HG02840 (cell line): ENCODE measurements at regions not wholly inside any gene's neighbourhood (a gene's known extent, or its start where the extent isn't known, plus 50 kb on each side); places are given as distances from the start of the nearest gene placed in this dataset.

Source experiments
- ATAC-seq: cut with Tn5 transposase; IDR thresholded peaks from one replicate; pipeline ENCODE4 v1.9.1; 2021; ENCODE audit warnings: mild to moderate bottlenecking, moderate library complexity, moderate number of reproducible peaks; ENCODE audit not compliant: unreplicated experiment, low FRiP score

DNA sequence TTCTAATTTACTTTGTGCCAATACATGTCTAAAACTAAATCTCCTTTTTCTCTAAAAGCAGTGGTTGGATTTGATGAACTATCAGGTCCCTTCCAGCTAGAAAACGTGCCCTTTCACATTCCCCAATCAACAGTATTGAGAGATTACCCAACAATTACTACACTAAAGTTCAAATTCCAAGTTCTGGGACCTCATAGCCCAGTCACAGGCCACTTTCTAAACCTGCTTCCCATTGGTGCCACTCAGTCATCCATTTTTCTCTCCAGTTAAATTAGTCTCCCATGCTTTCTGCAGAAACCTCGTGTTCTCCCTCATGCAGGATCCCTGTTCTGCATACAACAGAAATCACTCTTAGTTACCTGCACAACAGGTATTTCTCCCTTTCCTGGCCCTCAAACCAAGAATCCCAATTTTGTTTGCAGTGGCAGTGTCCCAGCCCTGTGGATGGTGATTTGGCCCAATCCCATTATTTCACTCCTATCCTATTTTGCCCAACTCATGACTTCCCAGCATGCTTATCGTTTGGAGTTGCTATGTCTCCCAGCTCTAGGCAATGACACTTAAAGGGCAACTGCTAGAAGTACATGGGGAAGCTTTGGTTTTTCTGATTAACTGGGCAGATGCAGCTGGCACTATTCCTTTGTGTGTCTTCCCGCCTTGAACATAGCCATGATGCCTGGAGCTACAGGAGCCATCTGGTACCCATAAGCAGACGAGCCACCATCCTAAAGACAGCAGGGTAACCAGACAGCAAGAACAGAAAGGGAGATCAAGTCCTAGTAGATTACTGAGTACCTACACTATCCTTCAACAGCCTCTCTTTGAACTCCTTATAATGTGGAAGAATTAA, 224.2 kb downstream of the MINAR1 start:
- no peak for ATAC-seq

DNA sequence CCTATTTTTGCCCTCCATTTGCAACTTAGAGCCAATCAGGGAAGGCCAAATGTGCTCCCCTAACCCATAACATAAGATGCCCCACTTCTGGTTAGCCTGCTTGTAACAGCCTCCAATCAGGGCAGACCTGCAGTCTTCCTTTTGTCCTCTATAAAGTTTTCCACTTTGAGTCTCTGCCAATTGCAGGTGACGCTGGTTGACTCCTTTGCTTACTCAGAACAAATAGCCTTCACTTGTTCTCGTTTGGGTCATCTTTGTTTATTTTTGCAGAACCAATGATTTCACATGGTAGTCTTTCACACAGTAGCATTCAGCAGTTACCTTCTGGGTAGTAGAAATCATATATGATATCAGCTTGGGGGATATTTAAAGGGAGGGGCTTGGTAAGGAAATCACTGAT, 225.6 kb downstream of the MINAR1 start:
- no peak for ATAC-seq

DNA sequence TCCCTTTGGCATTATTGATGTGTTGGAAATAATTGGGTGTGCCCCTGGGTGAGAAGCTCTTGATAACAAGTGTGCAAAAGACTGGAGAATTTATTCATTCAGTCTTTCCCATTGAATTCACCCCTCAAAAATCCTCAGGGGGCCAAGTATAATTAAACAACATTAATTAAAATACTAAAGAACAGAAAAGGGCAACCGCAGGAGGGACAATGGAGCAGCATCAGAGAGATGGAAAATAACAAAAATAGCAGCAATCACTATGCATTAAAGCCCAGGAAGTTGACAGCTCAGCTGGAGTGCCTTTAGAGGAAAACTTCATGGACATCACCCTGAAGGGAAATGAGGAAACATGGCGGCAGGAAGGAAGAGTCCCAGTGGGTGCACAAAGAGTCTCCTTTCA, 227.6 kb downstream of the MINAR1 start:
- ATAC-seq = no peak

DNA sequence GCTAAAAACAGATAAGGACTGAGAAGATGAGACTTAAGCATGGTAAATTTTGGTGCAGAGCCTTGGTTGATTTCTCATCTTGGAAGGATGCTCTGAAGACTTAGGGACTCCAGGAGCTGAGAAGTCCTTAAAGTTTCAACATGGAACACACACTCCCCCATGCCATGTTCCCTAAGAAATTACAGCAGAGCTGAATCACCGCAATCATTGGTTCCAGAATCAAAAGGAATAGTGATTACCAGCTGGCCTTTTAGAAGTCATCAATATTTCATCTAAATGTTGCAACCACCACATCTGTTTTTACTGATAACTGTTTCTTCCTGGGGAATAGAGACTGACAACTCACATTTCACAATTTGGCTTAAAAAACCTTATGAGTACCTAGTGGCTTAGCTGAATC, 229.3 kb downstream of the MINAR1 start:
- ATAC-seq = no peak

DNA sequence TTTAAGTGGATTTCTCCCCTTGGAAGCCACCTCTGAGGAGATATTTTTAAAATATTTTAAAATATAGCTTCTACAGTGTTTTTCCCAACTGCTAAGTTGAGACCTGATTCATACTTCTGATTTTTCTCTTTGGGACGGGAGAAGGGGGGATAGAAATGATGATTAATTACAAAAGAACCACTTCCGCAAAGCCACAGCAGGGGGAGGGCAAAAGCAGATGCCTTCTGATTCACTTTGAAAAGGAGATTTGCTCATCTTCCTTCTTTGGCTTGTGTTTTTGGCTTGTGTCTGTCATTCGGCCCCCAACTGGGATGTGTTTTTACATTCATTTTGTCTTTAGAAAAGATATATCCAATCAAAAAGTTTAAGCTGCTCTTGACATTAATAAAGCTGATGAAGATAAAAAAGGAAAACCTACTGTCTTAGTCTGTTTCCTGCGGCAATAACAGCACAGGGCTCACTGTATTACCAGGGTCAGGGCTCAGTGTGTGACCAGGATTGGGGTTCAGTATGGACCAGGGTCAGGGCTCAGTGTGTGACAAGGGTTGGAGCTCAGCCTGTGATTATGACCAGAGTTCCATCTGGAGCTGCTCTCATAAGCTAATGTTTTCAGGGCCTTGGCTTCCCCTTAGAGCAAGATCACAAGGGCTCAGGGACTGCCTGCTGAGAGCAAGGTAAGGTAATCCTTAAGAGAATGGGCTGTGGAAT, 223.2 kb downstream of the MTHFS start:
- ATAC-seq = peak; percentile 65

DNA sequence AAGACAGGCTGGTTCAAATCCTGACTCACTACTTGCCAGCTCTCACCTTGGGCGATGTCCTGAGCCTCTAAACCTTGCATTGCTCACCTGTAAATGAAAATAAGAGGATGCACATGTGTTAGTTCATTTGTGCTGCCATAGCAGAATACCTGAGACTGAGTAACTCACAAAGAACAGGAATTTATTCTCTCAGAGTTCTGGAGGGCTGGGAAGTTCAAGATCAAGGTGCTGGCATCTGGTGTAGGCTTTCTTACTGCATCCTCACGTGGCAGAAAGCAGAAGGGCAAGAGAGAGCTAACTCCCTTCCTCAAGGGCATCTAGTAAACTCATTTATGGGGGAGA, 222.7 kb downstream of the MTHFS start:
- ATAC-seq = no peak

DNA sequence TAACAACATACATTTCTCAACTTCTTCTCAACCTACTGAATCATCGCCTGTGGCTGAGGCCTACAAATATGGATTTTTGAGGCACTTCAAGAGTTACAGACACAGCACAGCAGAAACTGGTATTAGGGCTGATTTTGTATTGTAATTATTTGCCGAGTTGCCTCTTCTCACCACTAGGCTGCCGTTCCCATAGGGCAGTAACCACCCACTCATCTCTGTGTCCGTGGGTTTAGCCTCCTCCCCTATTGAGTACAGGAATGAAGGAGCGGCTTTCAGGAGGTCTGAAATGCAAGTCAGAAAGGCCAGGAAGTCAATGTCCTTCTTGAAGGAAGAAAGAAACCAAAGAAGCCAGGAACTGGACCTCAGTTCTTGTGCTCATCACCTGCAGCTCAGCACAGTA, 220.8 kb downstream of the MTHFS start:
- no peak for ATAC-seq

DNA sequence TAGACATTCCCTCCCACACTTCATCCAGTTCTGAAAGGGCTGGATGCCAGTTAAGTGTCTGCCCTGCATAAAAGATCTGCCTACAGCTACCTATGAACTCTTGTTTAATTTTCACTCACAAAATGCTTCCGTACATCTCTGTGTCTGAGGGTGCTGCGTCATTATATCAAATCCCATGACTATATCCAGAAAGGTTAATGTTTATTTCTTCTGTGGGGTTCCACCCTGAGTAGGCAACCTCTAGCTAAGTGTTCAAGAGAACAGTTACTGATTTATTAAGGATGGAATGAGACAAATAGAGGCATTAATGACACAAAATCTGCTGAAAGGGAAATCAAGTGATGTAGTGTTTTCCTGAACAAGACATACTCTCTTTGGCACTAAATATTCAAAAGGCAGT, 220.2 kb downstream of the MTHFS start:
- ATAC-seq = no peak

DNA sequence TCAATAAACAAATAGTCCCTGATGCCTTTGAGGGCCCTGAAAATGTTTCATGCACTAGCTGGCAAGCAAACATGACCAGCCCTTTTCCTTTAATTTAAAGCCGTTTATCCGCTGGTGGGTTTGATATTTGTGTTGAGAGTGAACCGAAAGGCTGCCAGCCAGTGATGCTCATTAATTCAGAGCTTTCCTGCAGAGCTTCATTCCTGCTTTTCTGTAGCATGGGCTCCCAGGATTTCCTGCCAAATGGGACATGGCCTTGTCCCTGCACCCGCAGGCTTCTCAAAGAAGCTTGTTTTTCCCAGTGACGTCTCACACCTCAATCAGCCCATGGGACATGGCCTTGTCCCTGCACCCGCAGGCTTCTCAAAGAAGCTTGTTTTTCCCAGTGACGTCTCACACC, 219.6 kb downstream of the MTHFS start:
- ATAC-seq = no peak

DNA sequence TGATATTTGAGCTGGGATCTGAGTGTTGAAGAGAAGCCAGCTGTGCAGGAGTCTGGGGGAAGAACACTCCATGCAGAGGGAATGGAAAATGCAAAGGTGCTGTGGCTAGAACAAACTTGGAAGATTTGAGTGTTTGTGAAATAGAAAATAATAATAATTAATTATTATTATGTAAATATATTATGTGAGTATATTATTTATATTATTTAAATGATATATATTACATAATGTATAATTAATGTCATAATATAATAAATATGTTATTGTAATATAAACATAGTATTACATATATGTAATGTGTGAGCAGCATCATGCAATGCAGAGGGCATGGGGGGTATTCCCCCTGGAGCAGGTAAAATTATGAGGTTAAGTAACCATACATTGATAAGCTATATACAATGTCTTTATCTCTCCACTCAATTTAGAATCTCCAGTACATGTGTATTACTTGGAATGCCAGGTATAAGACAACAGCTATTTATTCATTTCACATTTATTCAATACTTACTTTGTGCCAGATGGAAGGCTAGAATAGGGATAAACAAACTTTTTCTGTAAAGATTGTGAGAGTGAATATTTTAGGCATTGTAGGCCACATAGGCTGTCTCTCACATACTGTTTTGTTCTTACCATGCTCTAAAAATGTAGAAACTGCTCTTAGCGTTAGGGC, 218.6 kb downstream of the MTHFS start:
- no peak for ATAC-seq

DNA sequence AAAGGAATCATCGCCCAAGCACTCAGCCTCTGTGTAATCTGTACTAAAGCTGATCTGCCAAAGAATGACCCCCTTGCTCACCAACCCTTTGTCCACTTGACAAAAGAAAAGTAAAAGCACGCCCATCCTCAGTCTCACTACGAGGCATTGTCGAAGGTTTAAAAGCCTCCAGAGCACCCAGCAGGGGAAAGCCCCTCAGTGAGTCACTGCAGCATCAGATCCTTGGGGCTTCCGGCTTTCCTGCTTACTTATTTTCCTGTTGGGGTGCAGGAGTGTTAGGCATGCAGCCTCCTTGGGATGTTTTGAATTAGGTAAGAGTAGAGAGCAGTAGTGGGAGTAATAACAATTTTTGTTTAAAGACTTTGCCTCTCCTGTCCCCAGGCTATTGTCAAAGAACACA, 216.1 kb downstream of the MTHFS start:
- ATAC-seq = no peak

DNA sequence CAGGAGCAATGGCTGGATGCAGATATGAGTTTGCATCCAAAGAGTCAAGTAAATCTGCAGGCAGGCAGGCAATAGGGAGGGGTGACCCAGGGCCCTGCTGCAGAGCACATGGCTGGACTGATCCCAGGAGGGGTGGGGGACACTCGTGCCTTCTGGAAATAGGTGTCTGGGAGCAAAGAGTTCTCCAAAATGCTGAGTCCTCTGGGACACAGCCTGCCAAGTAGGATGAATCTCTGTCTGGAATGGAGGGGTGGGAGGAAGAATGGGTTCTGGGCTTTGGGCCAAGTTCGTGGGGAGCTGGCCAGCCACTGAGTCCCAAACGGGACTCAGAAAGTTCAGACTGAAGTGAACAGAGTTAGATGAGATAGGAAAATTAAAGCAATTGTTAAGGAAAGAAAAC, 214.5 kb downstream of the MTHFS start:
- no peak for ATAC-seq

DNA sequence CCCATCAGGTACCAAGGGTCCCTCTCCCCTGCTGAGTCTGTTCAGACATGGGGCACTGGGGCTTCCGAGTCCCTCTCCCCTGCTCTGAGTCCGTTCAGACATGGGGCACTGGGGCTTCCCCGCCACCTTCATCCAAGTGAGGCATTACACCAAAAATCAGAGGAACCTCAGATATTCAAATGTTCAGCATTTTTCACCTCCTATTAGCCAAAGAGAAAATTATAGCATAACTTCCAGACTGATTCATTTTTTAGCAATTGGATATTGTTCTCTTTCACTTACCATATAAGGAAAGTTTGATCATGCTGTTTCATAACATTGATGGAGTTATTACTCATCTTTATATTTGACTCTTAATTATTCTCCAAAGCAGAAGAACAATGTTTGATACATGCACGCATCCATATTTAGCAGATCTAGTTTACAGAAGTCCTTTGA, 213.9 kb downstream of the MTHFS start:
- ATAC-seq = no peak

DNA sequence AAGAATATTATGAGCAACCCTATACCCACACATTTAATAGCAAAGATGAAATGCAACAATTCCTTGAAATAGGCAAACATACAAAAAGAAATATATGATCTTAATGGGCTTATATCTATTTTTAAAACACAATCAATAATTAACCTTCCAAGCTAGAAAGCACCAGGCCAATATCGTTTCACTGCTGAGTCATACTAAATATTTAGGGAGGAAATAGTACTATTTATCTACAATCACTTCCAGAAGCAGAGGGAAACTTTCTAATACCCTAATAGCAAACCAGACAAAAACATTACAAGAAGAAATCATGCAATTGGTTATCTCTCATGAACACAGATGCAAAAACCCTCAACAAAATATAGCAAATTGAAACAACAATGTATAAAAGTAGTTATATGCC, 207.8 kb downstream of the MTHFS start:
- no peak for ATAC-seq

DNA sequence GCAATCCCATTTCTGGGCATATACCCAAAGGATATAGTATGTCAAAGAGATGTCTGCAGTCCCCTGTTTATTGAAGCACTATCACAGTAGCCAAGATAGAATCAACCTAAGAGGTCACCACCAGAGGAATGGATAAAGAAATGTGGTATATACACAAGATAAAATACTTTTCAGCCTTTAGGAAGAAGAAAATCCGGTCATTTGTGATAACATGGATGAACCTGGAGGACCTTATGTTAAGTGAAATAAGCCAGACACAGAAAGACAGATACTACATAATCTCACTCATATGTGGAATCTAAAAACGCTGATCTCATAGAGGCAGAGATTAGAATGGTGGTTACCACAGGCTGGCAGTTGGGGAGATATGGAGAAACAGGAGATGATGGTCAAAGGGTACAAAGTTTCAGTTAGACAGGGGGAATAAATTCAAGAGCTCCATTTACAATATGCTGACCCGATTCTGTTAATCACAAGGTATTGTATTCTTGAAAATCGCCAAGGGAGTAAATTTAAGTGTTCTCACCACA, 195.8 kb downstream of the MTHFS start:
- no peak for ATAC-seq

DNA sequence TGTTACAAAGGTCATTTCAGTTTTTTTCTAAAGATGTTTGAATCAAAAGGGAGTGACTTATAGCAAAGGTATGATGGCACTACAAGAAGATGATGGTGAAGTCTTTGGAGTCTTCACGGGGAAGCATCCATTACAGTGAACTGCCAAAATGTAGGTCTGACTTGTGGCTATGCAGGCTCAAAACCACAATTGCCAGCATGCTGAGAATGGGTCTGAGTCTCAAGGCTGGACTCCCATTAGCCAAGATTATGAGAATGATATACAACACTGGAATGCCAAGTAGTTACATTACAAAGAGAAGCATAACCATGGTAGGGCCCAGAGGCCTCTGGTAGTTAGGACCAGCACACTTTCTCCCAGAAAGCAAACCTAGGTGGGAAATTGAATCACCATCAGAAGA, 194.2 kb downstream of the MTHFS start:
- ATAC-seq = no peak

DNA sequence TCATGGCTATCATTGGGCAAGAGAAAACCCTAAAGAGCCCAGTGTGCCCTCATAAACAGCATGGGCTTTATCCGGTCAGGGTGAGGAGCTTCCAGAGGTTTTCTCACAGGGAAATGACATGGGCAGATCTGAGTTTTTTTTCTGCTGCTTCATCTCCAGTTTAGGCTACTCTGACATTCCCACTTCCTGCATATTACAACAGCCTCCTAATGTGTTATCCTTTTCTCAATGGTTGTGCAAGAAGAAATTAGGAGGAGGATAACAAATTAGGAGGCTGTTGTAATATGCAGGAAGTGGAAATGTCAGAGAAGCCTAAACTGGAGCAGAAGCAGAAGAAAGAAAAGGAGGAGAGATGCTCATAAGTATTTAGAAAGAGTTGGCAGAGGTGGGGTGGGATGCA, 175.6 kb downstream of the MTHFS start:
- no peak for ATAC-seq

DNA sequence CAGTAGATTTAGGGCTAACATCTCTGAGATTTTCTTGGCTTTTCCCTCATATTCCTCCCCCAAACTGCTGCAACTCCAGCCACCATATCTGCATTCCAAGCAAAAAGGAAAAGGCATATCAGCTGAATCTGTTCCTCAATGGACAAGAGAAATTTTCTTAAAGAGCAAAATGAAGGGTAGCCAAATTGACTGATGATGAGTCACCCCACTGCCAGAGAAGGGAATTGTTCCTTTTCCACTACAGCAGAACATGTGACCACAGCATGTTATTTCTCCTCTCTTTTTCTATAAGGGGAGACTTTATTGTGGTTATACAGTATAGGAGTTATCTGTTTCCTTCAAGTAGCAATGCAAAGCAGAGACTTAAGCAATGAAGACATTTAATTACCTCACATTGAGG, 172.5 kb downstream of the MTHFS start:
- no peak for ATAC-seq

DNA sequence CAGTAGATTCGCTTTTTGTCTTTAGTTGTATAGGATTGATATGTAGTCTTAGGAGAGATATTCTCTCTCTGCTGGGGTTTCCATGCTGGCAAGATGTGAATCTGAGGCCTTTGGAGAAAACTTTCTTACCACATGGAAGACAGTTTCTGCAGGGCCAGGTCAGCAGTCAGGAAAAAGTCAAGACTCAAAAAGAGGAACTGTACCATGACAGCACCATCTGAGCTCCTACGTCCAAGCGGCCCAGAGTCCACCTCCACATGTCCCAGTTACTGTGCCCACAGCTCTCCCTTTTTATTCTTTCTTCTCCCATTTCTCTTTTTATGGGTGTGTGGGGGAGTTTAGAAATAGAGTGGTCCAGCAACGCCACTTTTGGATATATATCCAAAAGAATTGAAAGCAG, 172.0 kb downstream of the MTHFS start:
- ATAC-seq = no peak

DNA sequence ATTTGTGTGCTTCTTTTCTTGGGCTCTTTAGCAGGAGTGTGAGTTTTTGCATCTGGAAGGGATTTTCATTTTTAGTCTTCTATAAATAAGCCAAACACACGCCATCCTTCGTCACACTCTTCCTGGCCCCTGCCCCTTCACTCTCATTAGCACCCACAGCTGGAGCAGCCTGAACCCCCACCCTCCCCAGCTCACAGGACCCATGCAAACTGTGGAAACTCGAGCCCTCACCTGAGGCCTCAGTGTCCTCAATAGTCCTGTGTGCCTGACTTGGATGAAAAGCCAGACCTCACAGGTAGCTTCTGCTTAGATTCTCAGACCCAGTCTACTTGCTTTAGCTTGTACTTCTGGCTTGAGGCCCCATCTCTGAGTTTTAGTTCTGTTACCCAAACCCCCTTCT, 167.9 kb downstream of the MTHFS start:
- no peak for ATAC-seq

DNA sequence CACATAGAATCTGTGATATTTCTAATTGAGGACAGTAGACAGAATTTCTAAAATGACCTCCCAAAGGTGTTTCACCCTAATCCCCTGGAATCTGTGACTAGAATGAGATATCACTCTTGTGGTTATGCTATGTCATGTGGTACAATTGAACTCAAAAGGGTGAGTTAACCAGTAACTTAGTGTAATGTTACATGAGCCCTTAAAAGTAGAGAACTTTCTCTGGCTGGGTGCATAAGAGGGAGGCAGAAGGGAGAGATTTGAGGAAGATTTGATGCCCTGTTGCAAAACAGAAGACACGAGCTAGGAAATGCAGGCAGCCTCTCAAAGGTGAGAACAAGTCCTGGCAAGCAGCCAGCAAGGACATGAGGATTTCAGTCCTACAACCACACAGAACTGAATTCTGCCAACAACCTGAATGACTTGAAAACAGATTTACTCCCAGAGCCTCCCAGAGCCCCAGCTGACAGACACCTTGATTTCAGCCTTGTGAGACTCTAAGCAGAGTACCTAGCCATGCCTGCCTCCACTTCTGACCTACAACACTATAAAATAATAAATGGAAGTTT, 160.3 kb downstream of the MTHFS start:
- no peak for ATAC-seq
